ENCODE measurements at regions not wholly inside any gene's neighbourhood (a gene's known extent, or its start where the extent isn't known, plus 50 kb on each side); places are given as distances from the start of the nearest gene placed in this dataset.
"Not testable (repeated sequence)": the region's sequence is repeated elsewhere in the genome, so short reads cannot be mapped to it uniquely, and the experiment has no call there.

GRCh38 chr1:215406927-215407326 lies 160.2 kb upstream of the KCTD3 start (continued):
- TF ChIP-seq CEBPZ (IDR thresholded peaks at IDR 0.05; ENCODE audit: low read depth, low read length) (no peak), YY1 (IDR thresholded peaks at IDR 0.05; ENCODE audit: low read depth, low read length) (no peak), ZBTB4 (CRISPR knock-in tag; IDR thresholded peaks at IDR 0.05) (no peak)

GRCh38 chr1:215407575-215407974 lies 159.5 kb upstream of the KCTD3 start:
- ChIA-PET RAD21 (ENCODE audit: unreplicated experiment) (no interaction called here), POLR2A (no interaction called here), CTCF (no interaction called here), SMC1A (ENCODE audit: uncharacterized antibody, unreplicated experiment) (no interaction called here)
- FAIRE-seq (no peak), DNase-seq (ENCODE audit: low read depth, low spot score) (no peak), ATAC-seq (no peak)
- H2AFZ ChIP-seq (ENCODE audit: control insufficient read depth, low read depth, low read length) = no peak overlapping the region
- no peak overlapping the region for H3K9ac ChIP-seq (ENCODE audit: control insufficient read depth, insufficient read depth, low read length)
- H3K4me3 ChIP-seq = no peak overlapping the region
- no peak overlapping the region for H3K27ac ChIP-seq (ENCODE audit: control insufficient read depth, insufficient read depth)
- no peaks in the 10 kb centered on the region for H3K79me2 ChIP-seq (ENCODE audit: control insufficient read depth, insufficient read depth, low read length)
- WGBS (ENCODE audit: insufficient coverage, insufficient replicate concordance, low lambda C conversion rate, missing lambda C conversion rate) = 2% methylated on average over 2 of the region's 2 CpGs
- intact Hi-C loops (cut with micrococcal nuclease; ENCODE audit: unreplicated experiment) = no loop called here
- H3K4me2 ChIP-seq (ENCODE audit: control insufficient read depth, insufficient read depth) = no peak overlapping the region
- no peaks in the 10 kb centered on the region for H3K4me1 ChIP-seq (ENCODE audit: control insufficient read depth, insufficient read depth, low read length)
- H3K27me3 ChIP-seq (replicated peaks in 1 of 2; ENCODE audit: control insufficient read depth in 2 of 2, insufficient read depth in 2 of 2, low read length in 1 of 2) = no peaks in the 10 kb centered on the region
- no peaks in the 10 kb centered on the region for H4K20me1 ChIP-seq (ENCODE audit: control insufficient read depth, insufficient read depth)
- TF ChIP-seq IRF3 (IDR thresholded peaks at IDR 0.05) (no peak), PBX3 (IDR thresholded peaks at IDR 0.05; ENCODE audit: insufficient replicate concordance, low read depth, low read length) (no peak)
- H3K9me3 ChIP-seq (replicated peaks; ENCODE audit: control insufficient read depth, insufficient read depth, low read length) = no peaks in the 10 kb centered on the region
- no peaks in the 10 kb centered on the region for H3K36me3 ChIP-seq (ENCODE audit: control insufficient read depth in 2 of 2, insufficient read depth in 2 of 2, low read length in 1 of 2)
- in situ Hi-C loops (cut with MboI) = no loop called here
- no TSS peak for BruUV-seq (replicated peaks)

GRCh38 chr1:215409546-215409945 lies 157.6 kb upstream of the KCTD3 start:
- CTCF ChIA-PET; H3K4me2 ChIP-seq (ENCODE audit: control insufficient read depth, insufficient read depth); RAD21 ChIA-PET (ENCODE audit: unreplicated experiment); H3K9me3 ChIP-seq (replicated peaks; ENCODE audit: control insufficient read depth, insufficient read depth, low read length); H3K36me3 ChIP-seq (ENCODE audit: control insufficient read depth in 2 of 2, insufficient read depth in 2 of 2, low read length in 1 of 2); H3K27ac ChIP-seq (ENCODE audit: control insufficient read depth, insufficient read depth); H4K20me1 ChIP-seq (ENCODE audit: control insufficient read depth, insufficient read depth); BruUV-seq (replicated peaks); DNase-seq (ENCODE audit: low read depth, low spot score); H3K4me1 ChIP-seq (ENCODE audit: control insufficient read depth, insufficient read depth, low read length); H3K4me3 ChIP-seq; H3K27me3 ChIP-seq (replicated peaks in 1 of 2; ENCODE audit: control insufficient read depth in 2 of 2, insufficient read depth in 2 of 2, low read length in 1 of 2); ATAC-seq; in situ Hi-C loops (cut with MboI); FAIRE-seq; H3K9ac ChIP-seq (ENCODE audit: control insufficient read depth, insufficient read depth, low read length); intact Hi-C loops (cut with micrococcal nuclease; ENCODE audit: unreplicated experiment); H2AFZ ChIP-seq (ENCODE audit: control insufficient read depth, low read depth, low read length); H3K79me2 ChIP-seq (ENCODE audit: control insufficient read depth, insufficient read depth, low read length); POLR2A ChIA-PET; SMC1A ChIA-PET (ENCODE audit: uncharacterized antibody, unreplicated experiment): not testable (repeated sequence)
- WGBS (ENCODE audit: insufficient coverage, insufficient replicate concordance, low lambda C conversion rate, missing lambda C conversion rate) = 48% methylated on average over 2 of the region's 4 CpGs
